IPS-15b (cell line): ENCODE measurements at regions not wholly inside any gene's neighbourhood (a gene's known extent, or its start where the extent isn't known, plus 50 kb on each side); places are given as distances from the start of the nearest gene placed in this dataset.
"Not testable (repeated sequence)": the region's sequence is repeated elsewhere in the genome, so short reads cannot be mapped to it uniquely, and the experiment has no call there.

Source experiments
- H3K27me3 ChIP-seq: one replicate; pipeline ENCODE4 v1.6.1; 2013; ENCODE audit warnings: low read length; ENCODE audit not compliant: control insufficient read depth, insufficient read depth
- H3K36me3 ChIP-seq: one replicate; pipeline ENCODE4 v1.6.1; 2013; ENCODE audit warnings: low read length; ENCODE audit not compliant: control insufficient read depth, insufficient read depth
- H3K4me1 ChIP-seq: one replicate; pipeline ENCODE4 v1.6.1; 2013; ENCODE audit warnings: mild to moderate bottlenecking, low read length; ENCODE audit not compliant: control insufficient read depth, insufficient read depth
- H3K4me3 ChIP-seq: one replicate; pipeline ENCODE4 v1.5.1; 2013; ENCODE audit warnings: low read depth, low read length
- H3K9ac ChIP-seq: one replicate; pipeline ENCODE4 v1.6.1; 2013; ENCODE audit warnings: low read depth, mild to moderate bottlenecking, low read length
- H3K9me3 ChIP-seq: one replicate; pipeline ENCODE4 v1.6.1; 2013; ENCODE audit warnings: mild to moderate bottlenecking, low read length; ENCODE audit not compliant: control insufficient read depth, insufficient read depth

- H3K9me3 ChIP-seq: no peaks in the 10 kb centered on the region
- peaks cover 11% of the 10 kb centered on the region for H3K4me1 ChIP-seq
- no peak overlapping the region for H3K9ac ChIP-seq
These were observed 69.3 kb downstream of the RBM11 start for GRCh38 chr21:14285147-14285761.

GRCh38 chr21:14284481-14284880, 68.5 kb downstream of the RBM11 start:
- H3K36me3 ChIP-seq: no peaks in the 10 kb centered on the region
- H3K4me3 ChIP-seq: no peak overlapping the region
- peaks cover 18% of the 10 kb centered on the region for H3K4me1 ChIP-seq
- H3K27me3 ChIP-seq: no peaks in the 10 kb centered on the region
- no peaks in the 10 kb centered on the region for H3K9me3 ChIP-seq
- no peak overlapping the region for H3K9ac ChIP-seq

More at GRCh38 chr21:14285147-14285761, 69.3 kb downstream of the RBM11 start:
- Histone ChIP-seq H3K27me3 (no peaks in the 10 kb centered on the region), H3K4me3 (no peak overlapping the region), H3K36me3 (no peaks in the 10 kb centered on the region)

DNA sequence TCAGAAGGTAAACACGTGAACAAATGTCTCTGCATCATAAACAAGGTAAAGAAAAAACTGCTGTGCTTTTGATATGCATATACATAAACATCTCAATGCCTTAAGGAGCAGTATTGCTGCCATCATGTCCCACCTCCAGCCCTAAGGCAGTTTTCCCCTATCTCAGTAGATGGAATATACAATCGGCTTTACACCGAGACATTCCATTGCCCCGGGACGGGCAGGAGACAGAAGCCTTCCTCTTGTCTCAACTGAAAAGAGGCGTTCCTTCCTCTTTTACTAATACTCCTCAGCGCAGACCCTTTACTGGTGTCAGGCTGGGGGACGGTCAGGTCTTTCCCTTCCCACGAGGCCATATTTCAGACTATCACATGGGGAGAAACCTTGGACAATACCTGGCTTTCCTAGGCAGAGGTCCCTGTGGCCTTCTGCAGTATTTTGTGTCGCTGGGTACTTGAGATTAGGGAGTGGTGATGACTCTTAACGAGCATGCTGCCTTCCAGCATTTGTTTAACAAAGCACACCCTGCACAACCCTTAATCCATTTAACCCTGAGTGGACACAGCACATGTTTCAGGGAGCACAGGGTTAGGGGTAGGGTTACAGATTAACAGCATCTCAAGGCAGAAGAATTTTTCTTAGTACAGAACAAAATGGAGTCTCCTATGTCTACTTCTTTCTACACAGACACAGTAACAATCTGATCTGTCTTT, 65.4 kb downstream of the RBM11 start:
- peaks cover 19% of the 10 kb centered on the region for H3K4me1 ChIP-seq
- not testable (repeated sequence) for H3K9me3 ChIP-seq, H3K36me3 ChIP-seq, H3K9ac ChIP-seq, H3K27me3 ChIP-seq
- peak overlapping the region; percentile 31 for H3K4me3 ChIP-seq
